HCT116 (cell line): ENCODE measurements at regions not wholly inside any gene's neighbourhood (a gene's known extent, or its start where the extent isn't known, plus 50 kb on each side); places are given as distances from the start of the nearest gene placed in this dataset.

Experiments
- ATAC-seq: fragments of 200-7000 bp; cut with Tn5 transposase; 2 replicates; pipeline ENCODE4 v1.9.1; 2020; ENCODE audit warnings: mild to moderate bottlenecking, moderate library complexity
- BruUV-seq: library from RNA; stranded (reverse); fragments of 400-500 nt; replicated peaks from 2 replicates; lab custom pipeline; 2021; lab: Mats Ljungman, UMichigan
- CTCF ChIA-PET: fragments of 300-600 bp; sonication (Branson Sonifier 250); formaldehyde crosslinking; loops from one replicate; lab custom pipeline; 2021; ENCODE audit warnings: antibody characterized with exemption; lab: Charles Lee
- POLR2A ChIA-PET: fragments of 300-600, 350-600 bp; sonication (Branson Sonifier 250); formaldehyde crosslinking; loops from one replicate; lab custom pipeline; 2021; ENCODE audit warnings: antibody characterized with exemption; lab: Charles Lee
- RAD21 ChIA-PET, 2 experiments: fragments of 300-600 bp; sonication (Branson Sonifier 250); formaldehyde crosslinking; loops; one replicate each; lab custom pipeline; 2023; ENCODE audit warnings: low total read pairs in 2 of 2; ENCODE audit not compliant: uncharacterized antibody in 2 of 2, unreplicated experiment in 2 of 2, low non-redundant PET in 1 of 2; lab: Charles Lee
- DNase-seq: peaks from one replicate; pipeline ENCODE4 v3.0.0-alpha.2; 2010; ENCODE audit warnings: low read depth, low spot score
- H2AFZ ChIP-seq: fragments of 200-600 bp; shearing (Covaris generic), sonication (generic); 2 replicates; pipeline ENCODE4 v1.6.1; 2017; ENCODE audit warnings: low read depth, mixed run types, mixed read lengths, antibody characterized with exemption, low read length; ENCODE audit not compliant: poor library complexity, severe bottlenecking
- H3K27ac ChIP-seq: 2 replicates; pipeline ENCODE4 v1.5.1; 2012; ENCODE audit warnings: low read depth, low read length
- H3K27me3 ChIP-seq: fragments of 200-600 bp; sonication (generic); 2 replicates; pipeline ENCODE4 v1.6.1; 2016; ENCODE audit warnings: mixed run types, low read length, mixed read lengths; ENCODE audit not compliant: insufficient read depth
- H3K36me3 ChIP-seq, 2 experiments: fragments of 200-500 bp in 1 of 2; fragments of 200-600 bp in 1 of 2; sonication (Bioruptor generic) in 1 of 2; sonication (generic) in 1 of 2; 2 replicates each; pipeline versions ENCODE4 v1.5.1 to v1.6.1; 2014 to 2016; ENCODE audit warnings: low read length in 2 of 2, inconsistent platforms in 1 of 2, mixed read lengths in 1 of 2, mixed run types in 1 of 2; ENCODE audit not compliant: insufficient read depth in 2 of 2, control insufficient read depth in 1 of 2
- H3K4me1 ChIP-seq, 2 experiments: fragments of 200-600 bp in 1 of 2; sonication (generic) in 1 of 2; 2 replicates each; pipeline versions ENCODE4 v1.5.1 to v1.6.1; 2012 to 2017; ENCODE audit warnings: low read length in 2 of 2, inconsistent platforms in 1 of 2, mild to moderate bottlenecking in 1 of 2, mixed read lengths in 1 of 2, mixed run types in 1 of 2, moderate library complexity in 1 of 2; ENCODE audit not compliant: insufficient read depth in 2 of 2, control insufficient read depth in 1 of 2
- H3K4me2 ChIP-seq: fragments of 200-600 bp; sonication (generic); 2 replicates; pipeline ENCODE4 v1.6.1; 2017; ENCODE audit warnings: mixed run types, low read length, mixed read lengths
- H3K4me3 ChIP-seq, 2 experiments: fragments of 200-600 bp in 1 of 2; sonication (generic) in 1 of 2; replicated peaks in 1 of 2; 2 replicates each; pipeline ENCODE4 v1.5.1; 2011 to 2016; ENCODE audit warnings: low read length in 2 of 2, control low read depth in 1 of 2, low read depth in 1 of 2, mild to moderate bottlenecking in 1 of 2, mixed read lengths in 1 of 2, mixed run types in 1 of 2
- H3K79me2 ChIP-seq: fragments of 200-600 bp; sonication (generic); 2 replicates; pipeline ENCODE4 v1.6.1; 2017; ENCODE audit warnings: mild to moderate bottlenecking, mixed run types, low read length, moderate library complexity, mixed read lengths; ENCODE audit not compliant: insufficient read depth
- H3K9ac ChIP-seq: fragments of 200-600 bp; sonication (generic); 2 replicates; pipeline ENCODE4 v1.6.1; 2016; ENCODE audit warnings: low read length, mixed read lengths
- H3K9me2 ChIP-seq: fragments of 200-600 bp; sonication (generic), shearing (Covaris generic); 2 replicates; pipeline ENCODE4 v1.6.1; 2017; ENCODE audit warnings: mixed run types, mild to moderate bottlenecking, moderate library complexity; ENCODE audit not compliant: insufficient read depth
- H3K9me3 ChIP-seq, 2 experiments: fragments of 200-500 bp in 1 of 2; fragments of 200-600 bp in 1 of 2; sonication (Bioruptor generic) in 1 of 2; sonication (generic) in 1 of 2; 2 replicates each; pipeline ENCODE4 v1.6.1; 2014 to 2017; ENCODE audit warnings: low read length in 2 of 2, mixed read lengths in 2 of 2, inconsistent platforms in 1 of 2, low read depth in 1 of 2, mild to moderate bottlenecking in 1 of 2, mixed run types in 1 of 2, moderate library complexity in 1 of 2; ENCODE audit not compliant: control insufficient read depth in 1 of 2, insufficient read depth in 1 of 2
- H4K20me1 ChIP-seq: fragments of 200-600 bp; sonication (generic), shearing (Covaris generic); 2 replicates; pipeline ENCODE4 v1.6.1; 2017; ENCODE audit warnings: mixed run types, mild to moderate bottlenecking, moderate library complexity; ENCODE audit not compliant: insufficient read depth
- ATF3 ChIP-seq: IDR thresholded peaks from 2 replicates; pipeline ENCODE4 v1.6.1; 2012
- CBX3 ChIP-seq: IDR thresholded peaks from 2 replicates; pipeline ENCODE4 v1.6.1; 2012; ENCODE audit warnings: low read depth
- EGR1 ChIP-seq: IDR thresholded peaks from 2 replicates; pipeline ENCODE4 v1.6.1; 2012; ENCODE audit warnings: low read depth
- ELF1 ChIP-seq: IDR thresholded peaks from 2 replicates; pipeline ENCODE4 v1.6.1; 2012; ENCODE audit warnings: low read depth, borderline replicate concordance
- EZH2phosphoT487 ChIP-seq: fragments of 200-600 bp; IDR thresholded peaks from 2 replicates; pipeline ENCODE4 v1.6.1; 2018; ENCODE audit warnings: antibody characterized with exemption, borderline replicate concordance
- FOSL1 ChIP-seq: IDR thresholded peaks from 2 replicates; pipeline ENCODE4 v1.6.1; 2012; ENCODE audit warnings: low read depth
- JUND ChIP-seq: IDR thresholded peaks from 2 replicates; pipeline ENCODE4 v1.6.1; 2012
- POLR2A ChIP-seq: IDR thresholded peaks from 2 replicates; pipeline ENCODE4 v1.7.0; 2011; ENCODE audit warnings: borderline replicate concordance; ENCODE audit not compliant: insufficient read depth, insufficient read length; ENCODE audit errors: extremely low read depth
- POLR2AphosphoS5 ChIP-seq: IDR thresholded peaks from 2 replicates; pipeline ENCODE4 v1.6.1; 2011; ENCODE audit warnings: mild to moderate bottlenecking, low read depth, low read length, moderate library complexity
- SIN3A ChIP-seq: IDR thresholded peaks from 2 replicates; pipeline ENCODE4 v1.6.1; 2012; ENCODE audit warnings: low read depth
- SP1 ChIP-seq: IDR thresholded peaks from 2 replicates; pipeline ENCODE4 v1.6.1; 2012; ENCODE audit warnings: low read depth
- TCF7L2 ChIP-seq: IDR thresholded peaks from 2 replicates; pipeline ENCODE4 v1.7.0; 2011; ENCODE audit warnings: borderline replicate concordance, inconsistent platforms; ENCODE audit not compliant: insufficient read depth, insufficient read length; ENCODE audit errors: extremely low read depth
- YY1 ChIP-seq: IDR thresholded peaks from 2 replicates; pipeline ENCODE4 v1.6.1; 2011; ENCODE audit warnings: low read length, low read depth, moderate library complexity, mild to moderate bottlenecking; ENCODE audit not compliant: insufficient replicate concordance; ENCODE audit errors: extremely low read depth
- intact Hi-C: fragments of 100-400 bp; cut with micrococcal nuclease; formaldehyde crosslinking; loops from 2 replicates; pipeline ENCODE4 v1.10.0; 2022
- TF ChIP-seq, protein P1 (sequence below): IDR thresholded peaks from 2 replicates; pipeline ENCODE4 v1.6.1; 2011; ENCODE audit warnings: mild to moderate bottlenecking, low read length, moderate library complexity; ENCODE audit not compliant: insufficient replicate concordance; ENCODE audit errors: extremely low read depth
- TF ChIP-seq, protein P2 (sequence below), 3 experiments: fragments of 200-600 bp in 1 of 3; sonication (generic) in 1 of 3; IDR thresholded peaks in 2 of 3; conservative IDR thresholded peaks in 1 of 3; 2 replicates each; pipeline ENCODE4 v1.5.1; 2012 to 2017; ENCODE audit warnings: low read depth in 2 of 3, low read length in 2 of 3, antibody characterized with exemption in 1 of 3, borderline replicate concordance in 1 of 3, control low read depth in 1 of 3, mild to moderate bottlenecking in 1 of 3, mixed read lengths in 1 of 3, mixed run types in 1 of 3, moderate library complexity in 1 of 3; ENCODE audit not compliant: insufficient read depth in 1 of 3
- TF ChIP-seq, protein P3 (sequence below): IDR thresholded peaks from 2 replicates; pipeline ENCODE4 v1.6.1; 2012; ENCODE audit warnings: low read depth

- DNase-seq (no peak), ATAC-seq (no peak)
- H3K9me3 ChIP-seq: no peaks in the 10 kb centered on the region
- H3K4me1 ChIP-seq: peaks cover 19 to 20% of the 10 kb centered on the region in 2 experiments
- H2AFZ ChIP-seq: no peak overlapping the region
- H3K27ac ChIP-seq: no peak overlapping the region
- CTCF ChIA-PET: no interaction called here
- no peaks in the 10 kb centered on the region for H3K9me2 ChIP-seq
- RAD21 ChIA-PET: no interaction called here
- intact Hi-C loops: no loop called here
- no peak overlapping the region for H3K4me2 ChIP-seq
- H3K36me3 ChIP-seq: no peaks in the 10 kb centered on the region
- no peaks in the 10 kb centered on the region for H3K27me3 ChIP-seq
- BruUV-seq: no TSS peak
- no peaks in the 10 kb centered on the region for H4K20me1 ChIP-seq
- no peaks in the 10 kb centered on the region for H3K79me2 ChIP-seq
- H3K9ac ChIP-seq: no peak overlapping the region
- POLR2A ChIA-PET: no interaction called here
- TF ChIP-seq, protein P1, sequence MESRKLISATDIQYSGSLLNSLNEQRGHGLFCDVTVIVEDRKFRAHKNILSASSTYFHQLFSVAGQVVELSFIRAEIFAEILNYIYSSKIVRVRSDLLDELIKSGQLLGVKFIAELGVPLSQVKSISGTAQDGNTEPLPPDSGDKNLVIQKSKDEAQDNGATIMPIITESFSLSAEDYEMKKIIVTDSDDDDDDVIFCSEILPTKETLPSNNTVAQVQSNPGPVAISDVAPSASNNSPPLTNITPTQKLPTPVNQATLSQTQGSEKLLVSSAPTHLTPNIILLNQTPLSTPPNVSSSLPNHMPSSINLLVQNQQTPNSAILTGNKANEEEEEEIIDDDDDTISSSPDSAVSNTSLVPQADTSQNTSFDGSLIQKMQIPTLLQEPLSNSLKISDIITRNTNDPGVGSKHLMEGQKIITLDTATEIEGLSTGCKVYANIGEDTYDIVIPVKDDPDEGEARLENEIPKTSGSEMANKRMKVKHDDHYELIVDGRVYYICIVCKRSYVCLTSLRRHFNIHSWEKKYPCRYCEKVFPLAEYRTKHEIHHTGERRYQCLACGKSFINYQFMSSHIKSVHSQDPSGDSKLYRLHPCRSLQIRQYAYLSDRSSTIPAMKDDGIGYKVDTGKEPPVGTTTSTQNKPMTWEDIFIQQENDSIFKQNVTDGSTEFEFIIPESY: no peak
- TF ChIP-seq ELF1 (no peak), EZH2phosphoT487 (no peak), TCF7L2 (no peak), FOSL1 (no peak), POLR2A (no peak), SIN3A (no peak), SP1 (no peak), EGR1 (no peak), YY1 (no peak), CBX3 (no peak), POLR2AphosphoS5 (no peak), JUND (no peak), ATF3 (no peak)
- TF ChIP-seq, protein P2, sequence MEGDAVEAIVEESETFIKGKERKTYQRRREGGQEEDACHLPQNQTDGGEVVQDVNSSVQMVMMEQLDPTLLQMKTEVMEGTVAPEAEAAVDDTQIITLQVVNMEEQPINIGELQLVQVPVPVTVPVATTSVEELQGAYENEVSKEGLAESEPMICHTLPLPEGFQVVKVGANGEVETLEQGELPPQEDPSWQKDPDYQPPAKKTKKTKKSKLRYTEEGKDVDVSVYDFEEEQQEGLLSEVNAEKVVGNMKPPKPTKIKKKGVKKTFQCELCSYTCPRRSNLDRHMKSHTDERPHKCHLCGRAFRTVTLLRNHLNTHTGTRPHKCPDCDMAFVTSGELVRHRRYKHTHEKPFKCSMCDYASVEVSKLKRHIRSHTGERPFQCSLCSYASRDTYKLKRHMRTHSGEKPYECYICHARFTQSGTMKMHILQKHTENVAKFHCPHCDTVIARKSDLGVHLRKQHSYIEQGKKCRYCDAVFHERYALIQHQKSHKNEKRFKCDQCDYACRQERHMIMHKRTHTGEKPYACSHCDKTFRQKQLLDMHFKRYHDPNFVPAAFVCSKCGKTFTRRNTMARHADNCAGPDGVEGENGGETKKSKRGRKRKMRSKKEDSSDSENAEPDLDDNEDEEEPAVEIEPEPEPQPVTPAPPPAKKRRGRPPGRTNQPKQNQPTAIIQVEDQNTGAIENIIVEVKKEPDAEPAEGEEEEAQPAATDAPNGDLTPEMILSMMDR (IDR thresholded peaks at IDR 0.05 in 2 of 3, conservative IDR thresholded peaks at IDR 0.05 in 1 of 3; ENCODE audit: borderline replicate concordance in 1 of 3, insufficient read depth in 1 of 3, low read depth in 2 of 3, low read length in 2 of 3): no peak
- TF ChIP-seq, protein P3, sequence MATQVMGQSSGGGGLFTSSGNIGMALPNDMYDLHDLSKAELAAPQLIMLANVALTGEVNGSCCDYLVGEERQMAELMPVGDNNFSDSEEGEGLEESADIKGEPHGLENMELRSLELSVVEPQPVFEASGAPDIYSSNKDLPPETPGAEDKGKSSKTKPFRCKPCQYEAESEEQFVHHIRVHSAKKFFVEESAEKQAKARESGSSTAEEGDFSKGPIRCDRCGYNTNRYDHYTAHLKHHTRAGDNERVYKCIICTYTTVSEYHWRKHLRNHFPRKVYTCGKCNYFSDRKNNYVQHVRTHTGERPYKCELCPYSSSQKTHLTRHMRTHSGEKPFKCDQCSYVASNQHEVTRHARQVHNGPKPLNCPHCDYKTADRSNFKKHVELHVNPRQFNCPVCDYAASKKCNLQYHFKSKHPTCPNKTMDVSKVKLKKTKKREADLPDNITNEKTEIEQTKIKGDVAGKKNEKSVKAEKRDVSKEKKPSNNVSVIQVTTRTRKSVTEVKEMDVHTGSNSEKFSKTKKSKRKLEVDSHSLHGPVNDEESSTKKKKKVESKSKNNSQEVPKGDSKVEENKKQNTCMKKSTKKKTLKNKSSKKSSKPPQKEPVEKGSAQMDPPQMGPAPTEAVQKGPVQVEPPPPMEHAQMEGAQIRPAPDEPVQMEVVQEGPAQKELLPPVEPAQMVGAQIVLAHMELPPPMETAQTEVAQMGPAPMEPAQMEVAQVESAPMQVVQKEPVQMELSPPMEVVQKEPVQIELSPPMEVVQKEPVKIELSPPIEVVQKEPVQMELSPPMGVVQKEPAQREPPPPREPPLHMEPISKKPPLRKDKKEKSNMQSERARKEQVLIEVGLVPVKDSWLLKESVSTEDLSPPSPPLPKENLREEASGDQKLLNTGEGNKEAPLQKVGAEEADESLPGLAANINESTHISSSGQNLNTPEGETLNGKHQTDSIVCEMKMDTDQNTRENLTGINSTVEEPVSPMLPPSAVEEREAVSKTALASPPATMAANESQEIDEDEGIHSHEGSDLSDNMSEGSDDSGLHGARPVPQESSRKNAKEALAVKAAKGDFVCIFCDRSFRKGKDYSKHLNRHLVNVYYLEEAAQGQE: no peak
- no peak overlapping the region for H3K4me3 ChIP-seq
Observed at GRCh38 chr3:177474652-177475355, 277.5 kb upstream of the TBL1XR1 start.
